H1 (cell line): ENCODE measurements at regions not wholly inside any gene's neighbourhood (a gene's known extent, or its start where the extent isn't known, plus 50 kb on each side); places are given as distances from the start of the nearest gene placed in this dataset.

ENCODE experiments used
- ATF3 ChIP-seq: IDR thresholded peaks from 2 replicates; pipeline ENCODE4 v1.6.1; 2011; ENCODE audit warnings: low read depth, mild to moderate bottlenecking, low read length; ENCODE audit not compliant: insufficient read depth
- BACH1 ChIP-seq: IDR thresholded peaks from 2 replicates; pipeline ENCODE4 v1.6.1; 2012; ENCODE audit warnings: low read length, improper control_type of control experiment
- BRCA1 ChIP-seq: IDR thresholded peaks from 2 replicates; pipeline ENCODE4 v1.6.1; 2012; ENCODE audit warnings: low read depth, low read length, improper control_type of control experiment
- CBX8 ChIP-seq: fragments of 300-800, 300-1000 bp; sonication (generic); IDR thresholded peaks from 2 replicates; pipeline ENCODE4 v1.7.1; 2016; ENCODE audit warnings: low read depth, low read length, borderline replicate concordance
- CHD1 ChIP-seq: IDR thresholded peaks from 2 replicates; pipeline ENCODE4 v1.6.1; 2012; ENCODE audit warnings: low read depth, low read length, improper control_type of control experiment
- CREB1 ChIP-seq: IDR thresholded peaks from 2 replicates; pipeline ENCODE4 v1.6.1; 2012; ENCODE audit warnings: inconsistent platforms
- EP300 ChIP-seq, 2 experiments: IDR thresholded peaks; 1 replicate in 1 of 2; 2 replicates in 1 of 2; pipeline ENCODE4 v1.6.1; 2011 to 2012; ENCODE audit warnings: low read depth in 2 of 2, low read length in 2 of 2, mild to moderate bottlenecking in 2 of 2, borderline replicate concordance in 1 of 2, inconsistent platforms in 1 of 2, moderate library complexity in 1 of 2
- FOSL1 ChIP-seq: IDR thresholded peaks from 2 replicates; pipeline ENCODE4 v1.6.1; 2011; ENCODE audit warnings: mild to moderate bottlenecking, low read depth, low read length, moderate library complexity; ENCODE audit not compliant: insufficient read depth
- GABPA ChIP-seq: IDR thresholded peaks from 2 replicates; pipeline ENCODE4 v1.6.1; 2011; ENCODE audit warnings: mild to moderate bottlenecking, low read length, moderate library complexity, borderline replicate concordance; ENCODE audit not compliant: insufficient read depth
- HDAC6 ChIP-seq: IDR thresholded peaks from one replicate; pipeline ENCODE4 v1.7.1; 2012; ENCODE audit warnings: low read depth, mild to moderate bottlenecking, inconsistent platforms, low read length, moderate library complexity
- JUND ChIP-seq: IDR thresholded peaks from 2 replicates; pipeline ENCODE4 v1.6.1; 2011; ENCODE audit warnings: mild to moderate bottlenecking, improper control_type of control experiment, low read length
- KDM1A ChIP-seq: fragments of 200-600, 300-600 bp; sonication (generic); IDR thresholded peaks from 2 replicates; pipeline ENCODE4 v1.7.1; 2016; ENCODE audit warnings: mild to moderate bottlenecking, low read length, borderline replicate concordance
- NRF1 ChIP-seq: IDR thresholded peaks from 2 replicates; pipeline ENCODE4 v1.6.1; 2011; ENCODE audit warnings: mild to moderate bottlenecking, low read depth, low read length, improper control_type of control experiment
- RAD21 ChIP-seq, 2 experiments: IDR thresholded peaks in 1 of 2; conservative IDR thresholded peaks in 1 of 2; 2 replicates each; pipeline ENCODE4 v1.6.1; 2011; ENCODE audit warnings: low read depth in 2 of 2, low read length in 2 of 2, improper control_type of control experiment in 1 of 2, inconsistent platforms in 1 of 2, mild to moderate bottlenecking in 1 of 2, moderate library complexity in 1 of 2
- RBBP5 ChIP-seq: IDR thresholded peaks from 2 replicates; pipeline ENCODE4 v1.7.1; 2012; ENCODE audit warnings: low read depth, mild to moderate bottlenecking, inconsistent platforms, low read length, moderate library complexity, borderline replicate concordance
- SAP30 ChIP-seq: fragments of 300-600 bp; sonication (generic); IDR thresholded peaks from 2 replicates; pipeline ENCODE4 v1.7.1; 2012; ENCODE audit warnings: low read length, moderate library complexity, mild to moderate bottlenecking, inconsistent platforms; ENCODE audit not compliant: insufficient read depth, insufficient replicate concordance
- SP2 ChIP-seq: IDR thresholded peaks from 2 replicates; pipeline ENCODE4 v1.6.1; 2012; ENCODE audit warnings: mild to moderate bottlenecking, low read length, inconsistent platforms
- SP4 ChIP-seq: IDR thresholded peaks from 2 replicates; pipeline ENCODE4 v1.6.1; 2012; ENCODE audit warnings: low read length, inconsistent platforms
- TAF7 ChIP-seq: optimal IDR thresholded peaks from 2 replicates; pipeline ENCODE3; 2011; ENCODE audit warnings: low read depth, mild to moderate bottlenecking, inconsistent platforms, low read length, moderate library complexity, borderline replicate concordance
- TEAD4 ChIP-seq: IDR thresholded peaks from 2 replicates; pipeline ENCODE4 v1.6.1; 2012; ENCODE audit warnings: low read depth, low read length, inconsistent platforms, mixed read lengths
- YY1 ChIP-seq: IDR thresholded peaks from 2 replicates; pipeline ENCODE4 v1.6.1; 2011; ENCODE audit warnings: low read depth, mild to moderate bottlenecking, low read length
- ZNF274 ChIP-seq: IDR thresholded peaks from 2 replicates; pipeline ENCODE4 v1.7.0; 2012; ENCODE audit warnings: low read length, borderline replicate concordance; ENCODE audit errors: extremely low read depth
- TF ChIP-seq, protein P1 (sequence below): IDR thresholded peaks from 2 replicates; pipeline ENCODE4 v1.6.1; 2012; ENCODE audit warnings: inconsistent platforms

DNA sequence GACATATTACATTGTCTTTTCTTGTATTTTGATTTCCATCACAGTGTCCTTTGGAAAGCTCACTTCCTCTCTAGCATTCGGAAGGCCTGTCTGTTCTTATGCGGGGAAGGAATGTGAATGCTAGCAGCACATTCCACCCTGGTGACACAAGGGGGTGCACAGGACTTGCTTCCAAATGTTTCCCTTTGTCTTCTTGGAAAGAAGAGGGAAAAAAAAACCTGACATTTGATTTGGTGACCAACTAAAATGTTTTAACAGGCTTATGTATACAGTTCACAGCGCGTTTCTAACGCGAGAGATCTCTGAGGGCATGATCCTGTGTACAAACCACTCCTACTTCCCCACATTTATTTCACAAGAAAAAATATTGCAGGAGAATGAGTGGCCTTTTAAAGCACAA, 107.6 kb upstream of the FXR1 start (continued):
- TF ChIP-seq TEAD4 (peak; percentile 97), EP300 (IDR thresholded peaks at IDR 0.05; ENCODE audit: borderline replicate concordance in 1 of 2, low read depth in 2 of 2, low read length in 2 of 2) (no peak), FOSL1 (no peak), BACH1 (no peak), TAF7 (no peak), YY1 (no peak), GABPA (no peak), BRCA1 (no peak), HDAC6 (no peak), JUND (peak; percentile 8; the same call in 1 of the 2 replicates), SP4 (no peak), CBX8 (no peak), CHD1 (no peak), CREB1 (no peak), KDM1A (no peak), RBBP5 (no peak), ATF3 (no peak), RAD21 (IDR thresholded peaks at IDR 0.05 in 1 of 2, conservative IDR thresholded peaks at IDR 0.05 in 1 of 2; ENCODE audit: low read depth in 2 of 2, low read length in 2 of 2) (peak; percentile 86 to 90), ZNF274 (no peak), NRF1 (no peak), SAP30 (no peak), SP2 (no peak)
- TF ChIP-seq, protein P1, sequence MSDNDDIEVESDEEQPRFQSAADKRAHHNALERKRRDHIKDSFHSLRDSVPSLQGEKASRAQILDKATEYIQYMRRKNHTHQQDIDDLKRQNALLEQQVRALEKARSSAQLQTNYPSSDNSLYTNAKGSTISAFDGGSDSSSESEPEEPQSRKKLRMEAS, result no peak
